ENCODE measurements at regions not wholly inside any gene's neighbourhood (a gene's known extent, or its start where the extent isn't known, plus 50 kb on each side); places are given as distances from the start of the nearest gene placed in this dataset.
"Not testable (repeated sequence)": the region's sequence is repeated elsewhere in the genome, so short reads cannot be mapped to it uniquely, and the experiment has no call there.

DNA sequence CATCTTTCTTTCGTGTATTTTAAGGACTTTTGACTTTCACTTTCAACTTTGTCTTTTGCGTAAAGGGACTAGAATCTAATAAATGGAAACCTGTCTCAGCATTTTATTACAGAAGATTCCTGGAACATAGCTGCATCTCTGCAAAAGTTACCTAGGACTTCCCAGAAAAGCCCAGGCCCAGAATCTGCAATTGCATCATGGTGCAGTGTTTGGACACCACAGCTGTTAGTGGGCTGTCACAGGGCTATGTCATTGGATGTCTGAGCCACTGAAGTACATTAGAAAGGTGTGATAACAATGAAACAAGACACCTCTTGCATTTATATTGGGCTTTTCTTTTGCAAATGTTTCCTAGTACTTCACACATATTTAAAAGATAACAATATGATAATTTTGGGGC, 199.9 kb upstream of the IGF1 start:
- Histone ChIP-seq H3K36me3 (ENCODE audit: control insufficient read depth in 2 of 2, insufficient read depth in 2 of 2, low read length in 1 of 2) (no peaks in the 10 kb centered on the region), H3K9me3 (ENCODE audit: control insufficient read depth in 2 of 2, insufficient read depth in 1 of 2, low read depth in 1 of 2, low read length in 1 of 2) (no peaks in the 10 kb centered on the region), H3K4me3 (ENCODE audit: low read depth in 1 of 2, low read length in 2 of 2) (no peak overlapping the region), H3K27ac (ENCODE audit: low read depth in 2 of 2, low read length in 1 of 2) (no peak overlapping the region), H3K4me1 (ENCODE audit: control insufficient read depth in 2 of 2, insufficient read depth in 2 of 2, low read length in 1 of 2) (no peaks in the 10 kb centered on the region), H3K27me3 (ENCODE audit: control insufficient read depth in 1 of 2, insufficient read depth in 2 of 2, low read length in 2 of 2) (no peaks in the 10 kb centered on the region)
- 56 to 77% methylated on average over 2 of the region's 2 CpGs for WGBS, 2 donors

DNA sequence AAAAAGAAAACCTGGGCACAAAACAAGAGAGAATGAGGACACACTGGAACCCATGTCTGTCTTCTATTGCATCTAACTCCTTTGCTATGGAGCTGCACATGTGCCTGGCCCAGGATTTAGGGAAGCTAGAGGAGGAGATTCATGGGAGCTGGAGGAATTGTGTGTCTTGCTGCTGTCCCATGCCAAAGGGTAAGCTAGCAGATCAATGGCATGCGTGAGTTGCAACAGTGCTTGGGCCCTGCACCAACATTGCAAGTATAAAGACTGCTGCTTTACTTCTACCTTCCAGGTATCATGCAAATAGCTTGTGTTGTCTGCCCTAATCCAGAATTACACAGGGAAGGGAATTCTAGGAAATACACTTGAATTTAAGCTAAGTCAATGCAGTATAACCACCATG, 196.4 kb upstream of the IGF1 start:
- no peak overlapping the region for H3K27ac ChIP-seq (ENCODE audit: low read depth in 2 of 2, low read length in 1 of 2)
- no peaks in the 10 kb centered on the region for H3K36me3 ChIP-seq (ENCODE audit: control insufficient read depth in 2 of 2, insufficient read depth in 2 of 2, low read length in 1 of 2)
- H3K4me1 ChIP-seq (ENCODE audit: control insufficient read depth in 2 of 2, insufficient read depth in 2 of 2, low read length in 1 of 2): no peaks in the 10 kb centered on the region
- 98 to 100% methylated on average over 1 of the region's 1 CpG for WGBS, 2 donors
- no peaks in the 10 kb centered on the region for H3K27me3 ChIP-seq (ENCODE audit: control insufficient read depth in 1 of 2, insufficient read depth in 2 of 2, low read length in 2 of 2)
- H3K4me3 ChIP-seq (ENCODE audit: low read depth in 1 of 2, low read length in 2 of 2): no peak overlapping the region
- H3K9me3 ChIP-seq (ENCODE audit: control insufficient read depth in 2 of 2, insufficient read depth in 1 of 2, low read depth in 1 of 2, low read length in 1 of 2): peaks cover 0 to 4% of the 10 kb centered on the region in 2 donors

DNA sequence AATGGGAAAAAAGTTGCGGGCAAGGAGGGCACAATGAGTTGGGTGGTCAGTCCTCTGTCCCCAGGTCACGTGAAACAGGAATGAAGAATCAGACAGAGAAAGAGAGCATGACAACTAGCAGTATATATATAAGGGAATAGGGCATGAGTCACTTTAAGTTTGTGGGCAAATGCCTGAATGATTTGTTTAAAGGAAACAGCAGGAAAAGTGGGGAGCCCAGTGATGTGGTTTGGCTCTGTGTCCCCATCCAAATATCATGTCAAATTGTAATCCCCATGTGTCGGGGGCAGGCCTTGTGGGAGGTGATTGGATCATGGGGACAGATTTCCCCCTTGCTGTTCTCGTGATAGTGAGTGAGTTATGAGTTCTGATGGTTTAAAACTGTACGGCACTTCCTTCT, 195.3 kb upstream of the IGF1 start:
- no peak overlapping the region for H3K27ac ChIP-seq (ENCODE audit: low read depth in 2 of 2, low read length in 1 of 2)
- no peaks in the 10 kb centered on the region for H3K4me1 ChIP-seq (ENCODE audit: control insufficient read depth in 2 of 2, insufficient read depth in 2 of 2, low read length in 1 of 2)
- no peaks in the 10 kb centered on the region for H3K27me3 ChIP-seq (ENCODE audit: control insufficient read depth in 1 of 2, insufficient read depth in 2 of 2, low read length in 2 of 2)
- WGBS, 2 donors: 63 to 69% methylated on average over 5 of the region's 5 CpGs
- H3K4me3 ChIP-seq (ENCODE audit: low read depth in 1 of 2, low read length in 2 of 2): no peak overlapping the region
- peaks cover 0 to 4% of the 10 kb centered on the region in 2 donors for H3K9me3 ChIP-seq (ENCODE audit: control insufficient read depth in 2 of 2, insufficient read depth in 1 of 2, low read depth in 1 of 2, low read length in 1 of 2)
- H3K36me3 ChIP-seq (ENCODE audit: control insufficient read depth in 2 of 2, insufficient read depth in 2 of 2, low read length in 1 of 2): no peaks in the 10 kb centered on the region

DNA sequence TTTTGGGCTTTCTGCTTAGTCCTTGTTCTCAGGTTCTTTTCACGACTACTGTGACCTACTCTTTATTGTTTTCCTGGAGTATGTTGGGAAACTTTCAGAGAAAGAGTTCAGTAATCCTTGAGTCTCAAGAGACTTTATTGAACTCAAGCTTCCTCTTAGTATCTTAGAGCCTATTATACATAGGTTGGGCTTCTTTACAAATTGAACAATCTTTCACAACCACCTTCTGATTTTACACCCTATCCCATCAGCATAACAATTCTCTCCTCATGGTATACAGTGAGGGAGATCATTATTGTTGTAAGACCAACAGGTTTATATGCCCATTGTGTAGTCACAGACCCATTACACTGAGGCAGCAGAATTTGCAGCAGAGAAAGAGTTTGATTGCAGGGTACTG, 193.2 kb upstream of the IGF1 start:
- Histone ChIP-seq H3K9me3 (ENCODE audit: control insufficient read depth in 2 of 2, insufficient read depth in 1 of 2, low read depth in 1 of 2, low read length in 1 of 2) (peaks cover 0 to 4% of the 10 kb centered on the region in 2 donors), H3K36me3 (ENCODE audit: control insufficient read depth in 2 of 2, insufficient read depth in 2 of 2, low read length in 1 of 2) (no peaks in the 10 kb centered on the region), H3K4me1 (ENCODE audit: control insufficient read depth in 2 of 2, insufficient read depth in 2 of 2, low read length in 1 of 2) (no peaks in the 10 kb centered on the region), H3K27me3 (ENCODE audit: control insufficient read depth in 1 of 2, insufficient read depth in 2 of 2, low read length in 2 of 2) (no peaks in the 10 kb centered on the region), H3K4me3 (ENCODE audit: low read depth in 1 of 2, low read length in 2 of 2) (no peak overlapping the region), H3K27ac (ENCODE audit: low read depth in 2 of 2, low read length in 1 of 2) (no peak overlapping the region)
- WGBS, 2 donors: 52 to 64% methylated on average over 1 of the region's 1 CpG

- not testable (repeated sequence) for H3K4me3 ChIP-seq (ENCODE audit: low read depth in 1 of 2, low read length in 2 of 2); H3K27me3 ChIP-seq (ENCODE audit: control insufficient read depth in 1 of 2, insufficient read depth in 2 of 2, low read length in 2 of 2); H3K36me3 ChIP-seq (ENCODE audit: control insufficient read depth in 2 of 2, insufficient read depth in 2 of 2, low read length in 1 of 2); H3K4me1 ChIP-seq (ENCODE audit: control insufficient read depth in 2 of 2, insufficient read depth in 2 of 2, low read length in 1 of 2); H3K9me3 ChIP-seq (ENCODE audit: control insufficient read depth in 2 of 2, insufficient read depth in 1 of 2, low read depth in 1 of 2, low read length in 1 of 2); H3K27ac ChIP-seq (ENCODE audit: low read depth in 2 of 2, low read length in 1 of 2)
Measured at GRCh38 chr12:102672212-102672611, 191.8 kb upstream of the IGF1 start.

DNA sequence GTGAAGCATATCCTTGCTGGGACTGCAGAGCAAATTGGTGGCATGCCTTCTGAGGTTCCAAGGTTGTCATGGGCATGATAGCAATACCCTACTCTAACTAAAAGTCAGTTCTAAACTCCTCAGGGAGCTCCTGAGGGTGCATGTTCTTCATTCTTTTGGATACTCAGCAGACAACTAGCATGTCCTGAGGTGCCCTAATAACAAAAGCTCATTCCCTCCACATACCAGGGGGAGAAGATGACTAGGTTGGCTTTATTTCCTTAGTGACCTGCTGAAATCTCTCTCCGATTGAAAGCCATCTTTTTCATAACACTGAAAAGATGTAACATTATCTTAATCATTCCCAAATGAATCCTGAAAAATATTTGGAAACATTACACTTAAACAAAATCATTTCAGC, 188.7 kb upstream of the IGF1 start:
- WGBS, 2 donors: 76 to 79% methylated on average over 1 of the region's 1 CpG
- Histone ChIP-seq H3K4me3 (ENCODE audit: low read depth in 1 of 2, low read length in 2 of 2) (no peak overlapping the region), H3K9me3 (ENCODE audit: control insufficient read depth in 2 of 2, insufficient read depth in 1 of 2, low read depth in 1 of 2, low read length in 1 of 2) (peaks cover 0 to 4% of the 10 kb centered on the region in 2 donors), H3K4me1 (ENCODE audit: control insufficient read depth in 2 of 2, insufficient read depth in 2 of 2, low read length in 1 of 2) (no peaks in the 10 kb centered on the region), H3K27me3 (ENCODE audit: control insufficient read depth in 1 of 2, insufficient read depth in 2 of 2, low read length in 2 of 2) (no peaks in the 10 kb centered on the region), H3K27ac (ENCODE audit: low read depth in 2 of 2, low read length in 1 of 2) (no peak overlapping the region), H3K36me3 (ENCODE audit: control insufficient read depth in 2 of 2, insufficient read depth in 2 of 2, low read length in 1 of 2) (no peaks in the 10 kb centered on the region)

- 51 to 57% methylated on average over 3 of the region's 3 CpGs for WGBS, 2 donors
- H3K4me3 ChIP-seq (ENCODE audit: low read depth in 1 of 2, low read length in 2 of 2); H3K9me3 ChIP-seq (ENCODE audit: control insufficient read depth in 2 of 2, insufficient read depth in 1 of 2, low read depth in 1 of 2, low read length in 1 of 2): not testable (repeated sequence)
Measured at GRCh38 chr12:102666176-102666575, 185.8 kb upstream of the IGF1 start.

GRCh38 chr12:102659200-102659911, 179.0 kb upstream of the IGF1 start:
- Histone ChIP-seq H3K27me3 (ENCODE audit: control insufficient read depth in 1 of 2, insufficient read depth in 2 of 2, low read length in 2 of 2) (no peaks in the 10 kb centered on the region), H3K9me3 (ENCODE audit: control insufficient read depth in 2 of 2, insufficient read depth in 1 of 2, low read depth in 1 of 2, low read length in 1 of 2) (peaks cover 0 to 4% of the 10 kb centered on the region in 2 donors), H3K4me3 (ENCODE audit: low read depth in 1 of 2, low read length in 2 of 2) (no peak overlapping the region), H3K4me1 (ENCODE audit: control insufficient read depth in 2 of 2, insufficient read depth in 2 of 2, low read length in 1 of 2) (no peaks in the 10 kb centered on the region), H3K27ac (ENCODE audit: low read depth in 2 of 2, low read length in 1 of 2) (no peak overlapping the region), H3K36me3 (ENCODE audit: control insufficient read depth in 2 of 2, insufficient read depth in 2 of 2, low read length in 1 of 2) (no peaks in the 10 kb centered on the region)
- 83 to 87% methylated on average over 4 of the region's 4 CpGs for WGBS, 2 donors

More at GRCh38 chr12:102666176-102666575, 185.8 kb upstream of the IGF1 start:
- not testable (repeated sequence) for H3K27me3 ChIP-seq (ENCODE audit: control insufficient read depth in 1 of 2, insufficient read depth in 2 of 2, low read length in 2 of 2); H3K4me1 ChIP-seq (ENCODE audit: control insufficient read depth in 2 of 2, insufficient read depth in 2 of 2, low read length in 1 of 2); H3K36me3 ChIP-seq (ENCODE audit: control insufficient read depth in 2 of 2, insufficient read depth in 2 of 2, low read length in 1 of 2); H3K27ac ChIP-seq (ENCODE audit: low read depth in 2 of 2, low read length in 1 of 2)

DNA sequence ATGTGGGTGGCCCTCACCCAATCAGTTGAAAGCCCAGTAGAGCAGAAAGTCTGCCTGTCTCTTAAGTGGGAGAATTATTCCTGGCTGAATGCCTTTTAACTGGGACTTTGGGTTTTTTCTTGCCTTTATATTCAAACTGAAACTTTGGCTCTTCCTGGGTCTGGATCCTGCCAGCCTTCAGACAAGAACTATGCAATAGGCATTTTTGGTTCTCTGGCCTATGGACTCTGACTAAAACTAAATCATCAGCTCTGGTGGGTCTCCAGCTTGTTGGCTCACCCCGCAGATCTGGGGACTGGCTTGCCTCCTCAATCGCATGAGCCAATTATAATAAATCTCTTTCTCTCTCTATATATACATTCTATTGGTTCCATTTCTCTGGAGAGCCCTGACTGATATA, 173.0 kb upstream of the IGF1 start:
- WGBS, 2 donors: 78% methylated on average over 2 of the region's 2 CpGs
- Histone ChIP-seq H3K4me1 (ENCODE audit: control insufficient read depth in 2 of 2, insufficient read depth in 2 of 2, low read length in 1 of 2) (no peaks in the 10 kb centered on the region), H3K27me3 (ENCODE audit: control insufficient read depth in 1 of 2, insufficient read depth in 2 of 2, low read length in 2 of 2) (no peaks in the 10 kb centered on the region), H3K4me3 (ENCODE audit: low read depth in 1 of 2, low read length in 2 of 2) (no peak overlapping the region), H3K27ac (ENCODE audit: low read depth in 2 of 2, low read length in 1 of 2) (no peak overlapping the region), H3K9me3 (ENCODE audit: control insufficient read depth in 2 of 2, insufficient read depth in 1 of 2, low read depth in 1 of 2, low read length in 1 of 2) (peaks cover 0 to 4% of the 10 kb centered on the region in 2 donors), H3K36me3 (ENCODE audit: control insufficient read depth in 2 of 2, insufficient read depth in 2 of 2, low read length in 1 of 2) (no peaks in the 10 kb centered on the region)

DNA sequence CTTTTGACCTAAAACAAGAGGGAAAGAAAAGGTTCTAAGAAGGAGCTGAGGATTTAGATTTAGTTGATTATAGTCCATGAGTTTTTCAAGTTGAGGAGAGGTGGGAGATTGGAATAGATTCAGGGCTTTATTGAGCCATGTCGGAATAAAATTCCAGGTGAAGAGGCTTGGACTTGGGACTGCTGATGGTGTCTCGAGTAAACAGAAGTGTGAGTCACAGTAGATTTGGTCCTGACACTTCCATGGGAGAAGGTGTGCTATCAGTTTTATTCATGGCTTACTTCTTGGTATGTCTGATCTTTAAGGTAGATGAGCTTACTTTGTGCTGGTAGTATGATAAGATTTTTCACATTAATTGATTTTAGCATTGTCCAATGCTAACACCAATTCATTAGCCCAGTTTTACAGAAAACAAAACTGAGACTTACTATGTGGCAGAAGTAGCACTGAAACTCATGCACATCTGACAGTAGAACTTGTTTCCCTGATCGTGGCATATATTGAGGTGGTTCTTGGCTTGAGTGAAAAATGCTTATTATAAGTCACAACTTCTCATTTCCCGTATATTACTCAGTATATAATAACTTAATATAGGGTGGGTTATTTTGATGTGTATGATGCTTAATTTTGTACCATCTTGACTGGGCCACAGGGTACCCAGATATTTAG, 172.4 kb upstream of the IGF1 start:
- Histone ChIP-seq H3K4me1 (ENCODE audit: control insufficient read depth in 2 of 2, insufficient read depth in 2 of 2, low read length in 1 of 2) (no peaks in the 10 kb centered on the region), H3K4me3 (ENCODE audit: low read depth in 1 of 2, low read length in 2 of 2) (no peak overlapping the region), H3K9me3 (ENCODE audit: control insufficient read depth in 2 of 2, insufficient read depth in 1 of 2, low read depth in 1 of 2, low read length in 1 of 2) (peaks cover 0 to 4% of the 10 kb centered on the region in 2 donors), H3K36me3 (ENCODE audit: control insufficient read depth in 2 of 2, insufficient read depth in 2 of 2, low read length in 1 of 2) (no peaks in the 10 kb centered on the region), H3K27ac (ENCODE audit: low read depth in 2 of 2, low read length in 1 of 2) (no peak overlapping the region), H3K27me3 (ENCODE audit: control insufficient read depth in 1 of 2, insufficient read depth in 2 of 2, low read length in 2 of 2) (no peaks in the 10 kb centered on the region)
- WGBS, 2 donors: 68 to 79% methylated on average over 4 of the region's 4 CpGs

Data from esophagus (tissue), 2 donors.